HUES6 (cell line): ENCODE measurements at regions not wholly inside any gene's neighbourhood (a gene's known extent, or its start where the extent isn't known, plus 50 kb on each side); places are given as distances from the start of the nearest gene placed in this dataset.
"Not testable (repeated sequence)": the region's sequence is repeated elsewhere in the genome, so short reads cannot be mapped to it uniquely, and the experiment has no call there.

Experiments used
- H3K27ac ChIP-seq: 2 replicates; pipeline ENCODE4 v1.7.0; 2013; ENCODE audit warnings: low read depth, mild to moderate bottlenecking, low read length, inconsistent platforms
- H3K27me3 ChIP-seq: 2 replicates; pipeline ENCODE4 v1.6.1; 2013; ENCODE audit warnings: low read length; ENCODE audit not compliant: control insufficient read depth, insufficient read depth
- H3K36me3 ChIP-seq: 2 replicates; pipeline ENCODE4 v1.6.1; 2013; ENCODE audit warnings: low read length; ENCODE audit not compliant: control insufficient read depth, insufficient read depth
- H3K4me1 ChIP-seq: 2 replicates; pipeline ENCODE4 v1.6.1; 2013; ENCODE audit warnings: low read length; ENCODE audit not compliant: control insufficient read depth, insufficient read depth
- H3K4me3 ChIP-seq: 2 replicates; pipeline ENCODE4 v1.5.1; 2013; ENCODE audit warnings: low read depth, low read length
- H3K9ac ChIP-seq: one replicate; pipeline ENCODE4 v1.6.1; 2013; ENCODE audit warnings: mild to moderate bottlenecking, low read length
- H3K9me3 ChIP-seq: 2 replicates; pipeline ENCODE4 v1.6.1; 2013; ENCODE audit warnings: low read depth, low read length; ENCODE audit not compliant: control insufficient read depth, insufficient read depth

DNA sequence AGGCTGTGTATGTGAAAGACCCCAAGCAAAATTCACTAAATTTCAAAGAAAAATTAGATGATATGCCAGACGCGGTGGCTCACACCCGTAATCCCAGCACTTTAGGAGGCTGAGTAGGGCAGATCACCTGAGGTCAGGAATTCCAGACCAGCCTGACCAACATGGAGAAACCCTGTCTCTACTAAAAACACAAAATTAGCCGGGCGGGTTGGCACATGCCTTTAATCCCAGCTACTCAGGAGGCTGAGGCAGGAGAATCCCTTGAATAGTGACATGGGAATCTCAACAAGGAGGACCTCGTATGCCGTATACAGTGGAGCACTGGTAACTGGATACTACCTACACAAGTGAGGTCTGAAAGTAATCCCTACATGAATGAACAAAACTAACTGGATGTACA, 92.7 kb upstream of the JARID2 start:
- H3K4me3 ChIP-seq, result no peak overlapping the region
- H3K4me1 ChIP-seq, result peaks cover 8% of the 10 kb centered on the region; the same call in 1 of the 2 replicates
- H3K9me3 ChIP-seq, result 0 out of 2 replicates have a peak, but pooled peaks cover 2% of the 10 kb centered on the region
- no peaks in the 10 kb centered on the region for H3K27me3 ChIP-seq
- H3K9ac ChIP-seq, result no peak overlapping the region
- H3K27ac ChIP-seq, result no peak overlapping the region
- H3K36me3 ChIP-seq, result no peaks in the 10 kb centered on the region

GRCh38 chr6:15157479-15157878, 88.4 kb upstream of the JARID2 start:
- Histone ChIP-seq H3K9ac (no peak overlapping the region), H3K27me3 (no peaks in the 10 kb centered on the region), H3K4me3 (no peak overlapping the region), H3K36me3 (no peaks in the 10 kb centered on the region), H3K27ac (no peak overlapping the region), H3K4me1 (no peaks in the 10 kb centered on the region; the same call in 1 of the 2 replicates), H3K9me3 (0 out of 2 replicates have a peak, but pooled peaks cover 2% of the 10 kb centered on the region)

GRCh38 chr6:15158821-15159619, 86.8 kb upstream of the JARID2 start:
- no peaks in the 10 kb centered on the region for H3K27me3 ChIP-seq
- no peaks in the 10 kb centered on the region for H3K36me3 ChIP-seq
- H3K9me3 ChIP-seq, result 0 out of 2 replicates have a peak, but pooled peaks cover 2% of the 10 kb centered on the region
- no peaks in the 10 kb centered on the region; the same call in 1 of the 2 replicates for H3K4me1 ChIP-seq
- H3K9ac ChIP-seq, result no peak overlapping the region
- H3K27ac ChIP-seq, result no peak overlapping the region
- no peak overlapping the region for H3K4me3 ChIP-seq

DNA sequence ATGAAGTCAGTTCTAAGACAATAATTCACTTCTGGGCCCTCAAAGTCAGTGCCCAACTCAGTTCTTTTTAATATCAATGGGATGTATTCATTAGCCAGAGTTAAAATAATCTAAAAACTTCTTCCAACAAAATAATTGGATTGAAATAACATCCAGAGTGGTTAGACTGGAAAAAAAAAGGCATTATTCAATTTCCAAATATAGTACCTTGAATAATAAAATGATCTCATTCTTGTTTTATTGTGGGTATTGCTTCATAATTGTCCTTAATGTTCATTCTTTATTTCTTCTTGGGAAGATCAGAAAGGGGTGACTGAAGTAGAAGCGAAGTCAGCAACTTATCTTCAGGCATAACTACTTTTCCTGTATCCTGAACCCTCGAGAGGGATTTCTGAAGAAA, 85.1 kb upstream of the JARID2 start:
- no peak overlapping the region for H3K4me3 ChIP-seq
- H3K36me3 ChIP-seq, result no peaks in the 10 kb centered on the region
- no peaks in the 10 kb centered on the region for H3K9me3 ChIP-seq
- H3K4me1 ChIP-seq, result no peaks in the 10 kb centered on the region; the same call in 1 of the 2 replicates
- no peak overlapping the region for H3K9ac ChIP-seq
- H3K27ac ChIP-seq, result no peak overlapping the region
- H3K27me3 ChIP-seq, result no peaks in the 10 kb centered on the region

DNA sequence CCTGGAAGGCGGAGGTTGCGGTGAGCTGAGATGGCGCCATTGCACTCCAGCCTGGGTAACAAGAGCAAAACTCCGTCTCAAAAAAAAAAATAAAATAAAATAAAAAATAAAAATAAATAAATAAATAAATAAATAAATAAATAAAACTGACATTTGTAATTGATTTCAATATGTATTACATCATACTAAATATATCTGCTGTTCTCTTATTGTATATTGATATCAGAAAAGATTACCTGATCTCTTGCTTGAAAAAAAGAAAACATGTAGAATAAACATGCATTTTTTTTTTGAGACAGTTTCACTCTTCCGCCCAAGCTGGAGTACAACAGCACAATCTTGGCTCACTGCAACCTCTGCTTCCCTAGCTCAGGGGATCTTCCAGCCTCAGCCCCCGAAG, 81.0 kb upstream of the JARID2 start:
- H3K27me3 ChIP-seq, H3K4me1 ChIP-seq, H3K9ac ChIP-seq, H3K9me3 ChIP-seq, H3K27ac ChIP-seq, H3K36me3 ChIP-seq, H3K4me3 ChIP-seq: not testable (repeated sequence)

DNA sequence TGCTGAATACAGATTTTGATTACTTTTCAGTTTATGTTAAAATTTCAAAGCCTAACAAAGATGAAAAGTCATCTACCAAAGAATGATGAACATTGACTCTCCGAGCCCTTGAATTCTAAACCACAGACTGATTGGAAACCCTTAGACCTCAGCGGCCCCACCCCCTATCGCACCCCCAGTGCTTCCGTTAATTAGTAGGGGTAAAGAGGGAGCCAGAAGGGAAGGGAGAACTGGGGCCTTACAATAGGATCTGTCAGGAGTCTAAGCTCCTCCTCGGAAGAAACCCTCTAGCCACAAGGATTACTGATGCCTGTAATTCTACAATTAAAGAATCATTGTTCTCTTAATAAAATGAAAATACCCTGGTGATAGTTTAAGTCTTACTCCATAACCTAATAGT, 79.7 kb upstream of the JARID2 start:
- Histone ChIP-seq H3K36me3 (no peaks in the 10 kb centered on the region), H3K4me1 (peaks cover 15% of the 10 kb centered on the region), H3K27ac (no peak overlapping the region), H3K9me3 (no peaks in the 10 kb centered on the region), H3K4me3 (no peak overlapping the region), H3K27me3 (no peaks in the 10 kb centered on the region), H3K9ac (no peak overlapping the region)

DNA sequence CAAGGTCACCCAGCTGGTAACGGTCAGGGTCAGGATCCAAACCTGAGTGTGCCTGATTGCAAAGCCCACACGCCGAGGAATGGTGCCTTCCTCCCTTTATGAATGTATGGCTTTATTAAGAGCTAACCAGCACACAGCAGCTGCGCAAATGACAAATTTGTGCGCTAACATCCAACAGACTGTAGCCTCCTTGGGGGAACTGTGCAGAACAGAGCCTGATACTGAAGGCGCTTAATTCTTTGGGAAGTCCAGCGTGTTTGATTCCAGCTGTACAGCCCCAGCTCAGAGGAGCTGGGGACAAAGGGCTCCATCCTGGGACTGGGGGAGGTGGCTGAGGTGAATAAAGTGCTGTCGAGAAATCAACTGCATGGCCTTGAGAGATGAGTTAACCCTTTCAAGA, 75.7 kb upstream of the JARID2 start:
- Histone ChIP-seq H3K9me3 (no peaks in the 10 kb centered on the region), H3K27me3 (no peaks in the 10 kb centered on the region), H3K36me3 (no peaks in the 10 kb centered on the region), H3K9ac (no peak overlapping the region), H3K4me3 (no peak overlapping the region), H3K27ac (no peak overlapping the region), H3K4me1 (peaks cover 23% of the 10 kb centered on the region)

DNA sequence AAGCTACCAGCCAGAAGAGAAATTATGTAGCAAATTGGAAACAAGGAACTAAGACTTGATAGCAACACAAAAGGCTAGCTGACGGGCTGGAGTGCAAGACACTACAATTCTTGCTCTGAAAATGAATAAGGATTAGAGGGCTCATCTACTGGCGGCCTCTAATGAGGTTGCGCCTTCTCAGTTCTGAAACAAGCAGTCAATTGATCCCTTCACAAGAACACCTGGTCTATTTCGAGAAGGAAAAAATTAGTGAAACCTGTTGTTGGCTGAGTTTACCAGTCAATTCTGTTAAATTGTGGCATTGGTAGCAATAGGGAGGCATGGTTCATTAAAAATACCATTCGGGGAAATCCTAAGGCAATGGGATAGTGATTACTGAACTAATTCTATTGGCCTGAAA, 74.8 kb upstream of the JARID2 start:
- H3K4me3 ChIP-seq, result no peak overlapping the region
- H3K27me3 ChIP-seq, result no peaks in the 10 kb centered on the region
- no peak overlapping the region for H3K27ac ChIP-seq
- H3K36me3 ChIP-seq, result no peaks in the 10 kb centered on the region
- H3K4me1 ChIP-seq, result peaks cover 23% of the 10 kb centered on the region
- H3K9me3 ChIP-seq, result no peaks in the 10 kb centered on the region
- no peak overlapping the region for H3K9ac ChIP-seq

GRCh38 chr6:15176816-15177370, 69.0 kb upstream of the JARID2 start:
- Histone ChIP-seq H3K36me3 (no peaks in the 10 kb centered on the region), H3K27ac (no peak overlapping the region), H3K27me3 (no peaks in the 10 kb centered on the region), H3K9me3 (no peaks in the 10 kb centered on the region), H3K9ac (no peak overlapping the region), H3K4me1 (no peaks in the 10 kb centered on the region), H3K4me3 (no peak overlapping the region)

DNA sequence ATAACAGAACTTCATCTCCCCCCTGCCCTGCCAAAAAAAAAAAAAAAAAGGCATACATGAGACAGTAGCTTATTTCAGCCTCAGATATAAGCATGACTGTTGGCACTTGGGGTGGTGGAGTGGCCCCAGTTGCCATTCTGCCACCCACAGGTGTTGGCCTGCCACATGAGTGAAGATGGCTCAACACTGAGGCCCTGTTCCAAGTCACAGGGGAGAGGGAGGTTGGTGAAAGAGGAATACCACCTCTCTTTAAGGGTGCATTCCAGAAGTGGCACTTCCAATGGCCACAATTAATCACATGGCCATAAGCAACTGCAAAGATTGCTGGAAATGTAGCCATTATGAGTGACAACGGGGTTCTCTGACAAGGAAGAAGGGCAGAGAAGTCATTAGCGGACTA, 61.9 kb upstream of the JARID2 start:
- Histone ChIP-seq H3K36me3 (no peaks in the 10 kb centered on the region), H3K9ac (no peak overlapping the region)

GRCh38 chr6:15184441-15184861, 61.4 kb upstream of the JARID2 start:
- no peaks in the 10 kb centered on the region for H3K4me1 ChIP-seq

More for the DNA sequence above, 61.9 kb upstream of the JARID2 start:
- H3K27me3 ChIP-seq, result no peaks in the 10 kb centered on the region
- H3K4me3 ChIP-seq, result no peak overlapping the region
- peaks cover 2% of the 10 kb centered on the region; the same call in 1 of the 2 replicates for H3K9me3 ChIP-seq
- H3K4me1 ChIP-seq, result no peaks in the 10 kb centered on the region
- H3K27ac ChIP-seq, result no peak overlapping the region

More at GRCh38 chr6:15184441-15184861, 61.4 kb upstream of the JARID2 start:
- peaks cover 2% of the 10 kb centered on the region; the same call in 1 of the 2 replicates for H3K9me3 ChIP-seq
- H3K27me3 ChIP-seq, result no peaks in the 10 kb centered on the region
- H3K4me3 ChIP-seq, result no peak overlapping the region
- no peak overlapping the region for H3K27ac ChIP-seq
- H3K9ac ChIP-seq, result no peak overlapping the region
- no peaks in the 10 kb centered on the region for H3K36me3 ChIP-seq
